ENCODE measurements at regions not wholly inside any gene's neighbourhood (a gene's known extent, or its start where the extent isn't known, plus 50 kb on each side); places are given as distances from the start of the nearest gene placed in this dataset.
"Not testable (repeated sequence)": the region's sequence is repeated elsewhere in the genome, so short reads cannot be mapped to it uniquely, and the experiment has no call there.

GRCh38 chr5:42057254-42057690 is 132.2 kb downstream of the FBXO4 start:
- Mint-ChIP-seq H3K4me1 (no peaks in the 10 kb centered on the region), H3K9me3 (no peaks in the 10 kb centered on the region), H3K27ac (no peak overlapping the region), H3K4me3 (no peak overlapping the region), H3K36me3 (no peaks in the 10 kb centered on the region), H3K27me3 (no peaks in the 10 kb centered on the region)
- ATAC-seq = peak; percentile 74

- Mint-ChIP-seq H3K4me1 (no peaks in the 10 kb centered on the region), H3K27ac (no peak overlapping the region), H3K9me3 (no peaks in the 10 kb centered on the region), H3K27me3 (no peaks in the 10 kb centered on the region), H3K4me3 (no peak overlapping the region), H3K36me3 (no peaks in the 10 kb centered on the region)
- no peak for ATAC-seq
Measured at GRCh38 chr5:42059291-42059690, 134.2 kb downstream of the FBXO4 start.

- Mint-ChIP-seq H3K27me3 (no peaks in the 10 kb centered on the region), H3K4me3 (no peak overlapping the region), H3K36me3 (no peaks in the 10 kb centered on the region), H3K4me1 (no peaks in the 10 kb centered on the region), H3K27ac (no peak overlapping the region), H3K9me3 (no peaks in the 10 kb centered on the region)
- ATAC-seq = peak; percentile 24
Measured at GRCh38 chr5:42059778-42060464, 134.8 kb downstream of the FBXO4 start.

GRCh38 chr5:42061121-42061520 is 136.0 kb downstream of the FBXO4 start:
- ATAC-seq = no peak

GRCh38 chr5:42064821-42065220 is 139.7 kb downstream of the FBXO4 start:
- Mint-ChIP-seq H3K9me3 (no peaks in the 10 kb centered on the region), H3K27ac (no peak overlapping the region), H3K4me1 (no peaks in the 10 kb centered on the region), H3K27me3 (no peaks in the 10 kb centered on the region), H3K36me3 (no peaks in the 10 kb centered on the region), H3K4me3 (no peak overlapping the region)
- ATAC-seq = no peak

More at GRCh38 chr5:42061121-42061520, 136.0 kb downstream of the FBXO4 start:
- Mint-ChIP-seq H3K4me3 (no peak overlapping the region), H3K9me3 (no peaks in the 10 kb centered on the region), H3K4me1 (no peaks in the 10 kb centered on the region), H3K36me3 (no peaks in the 10 kb centered on the region), H3K27ac (no peak overlapping the region), H3K27me3 (no peaks in the 10 kb centered on the region)

- H3K27ac Mint-ChIP-seq = no peak overlapping the region
- H3K4me1 Mint-ChIP-seq = no peaks in the 10 kb centered on the region
- no peaks in the 10 kb centered on the region for H3K36me3 Mint-ChIP-seq
- H3K9me3 Mint-ChIP-seq = no peaks in the 10 kb centered on the region
- no peaks in the 10 kb centered on the region for H3K27me3 Mint-ChIP-seq
- H3K4me3 Mint-ChIP-seq = no peak overlapping the region
- ATAC-seq = no peak
Measured at GRCh38 chr5:42066131-42066530, 141.1 kb downstream of the FBXO4 start.

- no peak overlapping the region for H3K27ac Mint-ChIP-seq
- H3K36me3 Mint-ChIP-seq = no peaks in the 10 kb centered on the region
Measured at GRCh38 chr5:42074353-42074752, 149.3 kb downstream of the FBXO4 start.

GRCh38 chr5:42089705-42090104 is 164.6 kb downstream of the FBXO4 start:
- H3K36me3 Mint-ChIP-seq = no peaks in the 10 kb centered on the region
- no peak overlapping the region for H3K4me3 Mint-ChIP-seq
- H3K9me3 Mint-ChIP-seq = peaks cover 5% of the 10 kb centered on the region
- no peaks in the 10 kb centered on the region for H3K4me1 Mint-ChIP-seq
- H3K27ac Mint-ChIP-seq = no peak overlapping the region
- H3K27me3 Mint-ChIP-seq = no peaks in the 10 kb centered on the region
- ATAC-seq = no peak

More at GRCh38 chr5:42074353-42074752, 149.3 kb downstream of the FBXO4 start:
- Mint-ChIP-seq H3K4me1 (no peaks in the 10 kb centered on the region), H3K27me3 (peaks cover 8% of the 10 kb centered on the region), H3K4me3 (no peak overlapping the region), H3K9me3 (no peaks in the 10 kb centered on the region)
- no peak for ATAC-seq

- no peak overlapping the region for H3K4me3 Mint-ChIP-seq
- no peaks in the 10 kb centered on the region for H3K4me1 Mint-ChIP-seq
- H3K9me3 Mint-ChIP-seq = peaks cover 4% of the 10 kb centered on the region
- H3K27ac Mint-ChIP-seq = no peak overlapping the region
- ATAC-seq = no peak
- H3K27me3 Mint-ChIP-seq = no peaks in the 10 kb centered on the region
- no peaks in the 10 kb centered on the region for H3K36me3 Mint-ChIP-seq
Measured at GRCh38 chr5:42090162-42090561, 165.1 kb downstream of the FBXO4 start.

- ATAC-seq, H3K36me3 Mint-ChIP-seq, H3K4me3 Mint-ChIP-seq, H3K9me3 Mint-ChIP-seq, H3K27ac Mint-ChIP-seq, H3K27me3 Mint-ChIP-seq, H3K4me1 Mint-ChIP-seq: not testable (repeated sequence)
Measured at GRCh38 chr5:42099846-42100245, 174.8 kb downstream of the FBXO4 start.

- H3K27ac Mint-ChIP-seq = no peak overlapping the region
- ATAC-seq = no peak
- no peaks in the 10 kb centered on the region for H3K4me1 Mint-ChIP-seq
- no peak overlapping the region for H3K4me3 Mint-ChIP-seq
- peaks cover 21% of the 10 kb centered on the region for H3K27me3 Mint-ChIP-seq
- no peaks in the 10 kb centered on the region for H3K36me3 Mint-ChIP-seq
- peaks cover 2% of the 10 kb centered on the region for H3K9me3 Mint-ChIP-seq
Measured at GRCh38 chr5:42108468-42108867, 183.4 kb downstream of the FBXO4 start.

GRCh38 chr5:42109006-42109572 is 184.0 kb downstream of the FBXO4 start:
- no peaks in the 10 kb centered on the region for H3K4me1 Mint-ChIP-seq
- no peak overlapping the region for H3K4me3 Mint-ChIP-seq
- H3K27me3 Mint-ChIP-seq = peaks cover 21% of the 10 kb centered on the region
- H3K9me3 Mint-ChIP-seq = peaks cover 2% of the 10 kb centered on the region
- no peak overlapping the region for H3K27ac Mint-ChIP-seq
- no peaks in the 10 kb centered on the region for H3K36me3 Mint-ChIP-seq
- ATAC-seq = no peak

- not testable (repeated sequence) for H3K4me1 Mint-ChIP-seq, H3K27ac Mint-ChIP-seq, H3K9me3 Mint-ChIP-seq, H3K27me3 Mint-ChIP-seq, H3K36me3 Mint-ChIP-seq, H3K4me3 Mint-ChIP-seq, ATAC-seq
Measured at GRCh38 chr5:42115721-42116120, 190.6 kb downstream of the FBXO4 start.

- no peak for ATAC-seq
- no peaks in the 10 kb centered on the region for H3K4me1 Mint-ChIP-seq
- H3K36me3 Mint-ChIP-seq = no peaks in the 10 kb centered on the region
- H3K27ac Mint-ChIP-seq = no peak overlapping the region
- H3K9me3 Mint-ChIP-seq = peaks cover 4% of the 10 kb centered on the region
- no peaks in the 10 kb centered on the region for H3K27me3 Mint-ChIP-seq
- no peak overlapping the region for H3K4me3 Mint-ChIP-seq
Measured at GRCh38 chr5:42120070-42120469, 195.0 kb downstream of the FBXO4 start.

GRCh38 chr5:42121401-42121800 is 196.3 kb downstream of the FBXO4 start:
- Mint-ChIP-seq H3K4me1 (no peaks in the 10 kb centered on the region), H3K27me3 (no peaks in the 10 kb centered on the region), H3K36me3 (no peaks in the 10 kb centered on the region), H3K27ac (no peak overlapping the region), H3K4me3 (no peak overlapping the region), H3K9me3 (no peaks in the 10 kb centered on the region)
- ATAC-seq = no peak

- Mint-ChIP-seq H3K4me3 (no peak overlapping the region), H3K27ac (no peak overlapping the region), H3K27me3 (no peaks in the 10 kb centered on the region), H3K4me1 (no peaks in the 10 kb centered on the region), H3K36me3 (no peaks in the 10 kb centered on the region), H3K9me3 (peaks cover 18% of the 10 kb centered on the region)
- no peak for ATAC-seq
Measured at GRCh38 chr5:42131081-42131480, 206.0 kb downstream of the FBXO4 start.
